Stimulated activated naive B cell treated with anti-CD40 and anti-IgM and Interleukin-4, amounts not matched to agents 10 μg/mL and 1 μg/mL and 100 μg/mL, for 72 hours (primary cell): ENCODE measurements at regions not wholly inside any gene's neighbourhood (a gene's known extent, or its start where the extent isn't known, plus 50 kb on each side); places are given as distances from the start of the nearest gene placed in this dataset.

ENCODE experiments used
- ATAC-seq, 2 donors: fragments of 150-1000 bp; cut with Tn5 transposase; replicated peaks; 2 replicates each; pipeline ENCODE4 v1.10.0; 2021; ENCODE audit warnings: moderate library complexity in 1 of 2
- DNase-seq: peaks from one replicate; pipeline ENCODE4 v3.0.0; 2021
- H3K27ac Mint-ChIP-seq: one replicate; pipeline ENCODE4 v1.8.0; 2022; ENCODE audit warnings: mild to moderate bottlenecking, mixed read lengths
- H3K27me3 Mint-ChIP-seq, 2 donors: one replicate each; pipeline ENCODE4 v1.8.0; 2022; ENCODE audit warnings: mixed read lengths in 2 of 2
- H3K36me3 Mint-ChIP-seq, 2 donors: one replicate each; pipeline ENCODE4 v1.8.0; 2022; ENCODE audit warnings: mixed read lengths in 2 of 2, mild to moderate bottlenecking in 1 of 2
- H3K4me1 Mint-ChIP-seq, 2 donors: one replicate each; pipeline ENCODE4 v1.8.0; 2022; ENCODE audit warnings: mixed read lengths in 2 of 2, mild to moderate bottlenecking in 1 of 2
- H3K4me3 Mint-ChIP-seq, 2 donors: one replicate each; pipeline ENCODE4 v1.8.0; 2022; ENCODE audit warnings: mild to moderate bottlenecking in 2 of 2, mixed read lengths in 2 of 2, moderate library complexity in 1 of 2
- H3K9me3 Mint-ChIP-seq, 2 donors: one replicate each; pipeline ENCODE4 v1.8.0; 2022; ENCODE audit warnings: mixed read lengths in 2 of 2, mild to moderate bottlenecking in 1 of 2

- Mint-ChIP-seq H3K9me3 (peaks cover 0 to 4% of the 10 kb centered on the region in 2 donors), H3K27me3 (no peaks in the 10 kb centered on the region), H3K4me1 (no peaks in the 10 kb centered on the region), H3K36me3 (no peaks in the 10 kb centered on the region), H3K27ac (no peak overlapping the region), H3K4me3 (no peak overlapping the region)
- DNase-seq: no peak
- no peak for ATAC-seq
These were observed 1068.8 kb downstream of the BCL11A start for GRCh38 chr2:59484673-59485072.

- ATAC-seq (no peak), DNase-seq (no peak)
- peaks cover 0 to 4% of the 10 kb centered on the region in 2 donors for H3K27me3 Mint-ChIP-seq
- H3K36me3 Mint-ChIP-seq: no peaks in the 10 kb centered on the region
- H3K27ac Mint-ChIP-seq: no peak overlapping the region
- H3K4me3 Mint-ChIP-seq: no peak overlapping the region
- H3K9me3 Mint-ChIP-seq: no peaks in the 10 kb centered on the region
- peaks cover 2 to 5% of the 10 kb centered on the region in 2 donors for H3K4me1 Mint-ChIP-seq
These were observed 1090.0 kb downstream of the BCL11A start for GRCh38 chr2:59463426-59463825.

GRCh38 chr2:59462422-59463197 lies 1090.8 kb downstream of the BCL11A start:
- Mint-ChIP-seq H3K4me1 (peaks cover 2 to 5% of the 10 kb centered on the region in 2 donors), H3K9me3 (no peaks in the 10 kb centered on the region), H3K27me3 (peaks cover 0 to 4% of the 10 kb centered on the region in 2 donors), H3K27ac (no peak overlapping the region), H3K36me3 (no peaks in the 10 kb centered on the region), H3K4me3 (no peak overlapping the region)
- DNase-seq (no peak), ATAC-seq (peak in 1 of 2 donors; percentile 34)

GRCh38 chr2:59461127-59461526 lies 1092.3 kb downstream of the BCL11A start:
- peaks cover 2 to 5% of the 10 kb centered on the region in 2 donors for H3K4me1 Mint-ChIP-seq
- H3K27ac Mint-ChIP-seq: peak overlapping the region; percentile 63
- H3K27me3 Mint-ChIP-seq: peaks cover 0 to 4% of the 10 kb centered on the region in 2 donors
- no peak for DNase-seq
- ATAC-seq: no peak
- no peaks in the 10 kb centered on the region for H3K36me3 Mint-ChIP-seq
- no peaks in the 10 kb centered on the region for H3K9me3 Mint-ChIP-seq
- H3K4me3 Mint-ChIP-seq: no peak overlapping the region

GRCh38 chr2:59458800-59459199 lies 1094.7 kb downstream of the BCL11A start:
- Mint-ChIP-seq H3K27ac (no peak overlapping the region), H3K4me3 (no peak overlapping the region), H3K36me3 (no peaks in the 10 kb centered on the region), H3K4me1 (peaks cover 2 to 5% of the 10 kb centered on the region in 2 donors), H3K9me3 (no peaks in the 10 kb centered on the region), H3K27me3 (no peaks in the 10 kb centered on the region)
- DNase-seq (no peak), ATAC-seq (no peak)

GRCh38 chr2:59456285-59456684 lies 1097.2 kb downstream of the BCL11A start:
- H3K27ac Mint-ChIP-seq: no peak overlapping the region

GRCh38 chr2:59449274-59449673 lies 1104.2 kb downstream of the BCL11A start:
- Mint-ChIP-seq H3K4me1 (no peaks in the 10 kb centered on the region), H3K4me3 (no peak overlapping the region), H3K27ac (no peak overlapping the region), H3K27me3 (no peaks in the 10 kb centered on the region), H3K9me3 (no peaks in the 10 kb centered on the region), H3K36me3 (no peaks in the 10 kb centered on the region)
- ATAC-seq (peak; percentile 69 to 74), DNase-seq (peak; percentile 9)

More at GRCh38 chr2:59456285-59456684, 1097.2 kb downstream of the BCL11A start:
- Mint-ChIP-seq H3K4me3 (no peak overlapping the region), H3K27me3 (no peaks in the 10 kb centered on the region), H3K36me3 (no peaks in the 10 kb centered on the region), H3K9me3 (no peaks in the 10 kb centered on the region), H3K4me1 (peaks cover 0 to 2% of the 10 kb centered on the region in 2 donors)
- ATAC-seq (no peak), DNase-seq (no peak)

GRCh38 chr2:59440491-59440890 lies 1113.0 kb downstream of the BCL11A start:
- Mint-ChIP-seq H3K36me3 (no peaks in the 10 kb centered on the region), H3K4me1 (no peaks in the 10 kb centered on the region), H3K4me3 (no peak overlapping the region), H3K9me3 (no peaks in the 10 kb centered on the region), H3K27me3 (peaks cover 0 to 5% of the 10 kb centered on the region in 2 donors), H3K27ac (no peak overlapping the region)
- ATAC-seq (no peak), DNase-seq (no peak)

- DNase-seq (no peak), ATAC-seq (no peak)
- H3K4me1 Mint-ChIP-seq: no peaks in the 10 kb centered on the region
- H3K9me3 Mint-ChIP-seq: peaks cover 6 to 9% of the 10 kb centered on the region in 2 donors
- no peak overlapping the region for H3K4me3 Mint-ChIP-seq
- H3K36me3 Mint-ChIP-seq: peaks cover 0 to 6% of the 10 kb centered on the region in 2 donors
- H3K27ac Mint-ChIP-seq: no peak overlapping the region
- peaks cover 0 to 5% of the 10 kb centered on the region in 2 donors for H3K27me3 Mint-ChIP-seq
These were observed 1117.8 kb downstream of the BCL11A start for GRCh38 chr2:59435635-59436034.

GRCh38 chr2:59428940-59429339 lies 1124.5 kb downstream of the BCL11A start:
- Mint-ChIP-seq H3K27me3 (peaks cover 0 to 6% of the 10 kb centered on the region in 2 donors), H3K27ac (no peak overlapping the region), H3K4me3 (no peak overlapping the region), H3K36me3 (peaks cover 0 to 6% of the 10 kb centered on the region in 2 donors), H3K9me3 (peaks cover 14% of the 10 kb centered on the region in 2 donors), H3K4me1 (no peaks in the 10 kb centered on the region)
- ATAC-seq: no peak
- no peak for DNase-seq

GRCh38 chr2:59427980-59428379 lies 1125.5 kb downstream of the BCL11A start:
- DNase-seq: no peak
- Mint-ChIP-seq H3K36me3 (peaks cover 0 to 6% of the 10 kb centered on the region in 2 donors), H3K27me3 (peaks cover 0 to 6% of the 10 kb centered on the region in 2 donors), H3K27ac (no peak overlapping the region), H3K4me1 (no peaks in the 10 kb centered on the region), H3K9me3 (peaks cover 14% of the 10 kb centered on the region in 2 donors), H3K4me3 (no peak overlapping the region)
- ATAC-seq: no peak

GRCh38 chr2:59425247-59425646 lies 1128.2 kb downstream of the BCL11A start:
- Mint-ChIP-seq H3K4me3 (no peak overlapping the region), H3K27me3 (peaks cover 0 to 9% of the 10 kb centered on the region in 2 donors), H3K27ac (no peak overlapping the region), H3K9me3 (peaks cover 5% of the 10 kb centered on the region in 2 donors), H3K36me3 (no peaks in the 10 kb centered on the region), H3K4me1 (no peaks in the 10 kb centered on the region)
- ATAC-seq: no peak
- no peak for DNase-seq

- Mint-ChIP-seq H3K36me3 (peaks cover 4 to 9% of the 10 kb centered on the region in 2 donors), H3K27ac (peak overlapping the region; percentile 76), H3K4me1 (peaks cover 12 to 16% of the 10 kb centered on the region in 2 donors), H3K27me3 (peaks cover 9 to 10% of the 10 kb centered on the region in 2 donors), H3K9me3 (peaks cover 27 to 40% of the 10 kb centered on the region in 2 donors), H3K4me3 (peak overlapping the region; percentile 5 to 39)
- ATAC-seq (peak; percentile 95 to 96), DNase-seq (peak; percentile 45)
These were observed 1139.5 kb downstream of the BCL11A start for GRCh38 chr2:59413751-59414570.

- H3K9me3 Mint-ChIP-seq: peaks cover 4 to 9% of the 10 kb centered on the region in 2 donors
- no peak overlapping the region for H3K27ac Mint-ChIP-seq
- no peaks in the 10 kb centered on the region for H3K4me1 Mint-ChIP-seq
- H3K4me3 Mint-ChIP-seq: no peak overlapping the region
- H3K36me3 Mint-ChIP-seq: peaks cover 3 to 4% of the 10 kb centered on the region in 2 donors
- peaks cover 0 to 5% of the 10 kb centered on the region in 2 donors for H3K27me3 Mint-ChIP-seq
- DNase-seq: no peak
- ATAC-seq: no peak
These were observed 1154.3 kb downstream of the BCL11A start for GRCh38 chr2:59399126-59399525.
